OCI-LY7 (cell line): ENCODE measurements at regions not wholly inside any gene's neighbourhood (a gene's known extent, or its start where the extent isn't known, plus 50 kb on each side); places are given as distances from the start of the nearest gene placed in this dataset.

ENCODE experiments used
- BruUV-seq: library from RNA; stranded (reverse); fragments of 400-500 nt; replicated peaks from 2 replicates; lab custom pipeline; 2021; lab: Mats Ljungman, UMichigan
- CTCF ChIA-PET: fragments of 300-600 bp; sonication (Branson Sonifier 250); formaldehyde crosslinking; loops from one replicate; lab custom pipeline; 2022; ENCODE audit warnings: antibody characterized with exemption; ENCODE audit not compliant: unreplicated experiment; lab: Charles Lee
- POLR2A ChIA-PET: fragments of 300-600 bp; sonication (Branson Sonifier 250); formaldehyde crosslinking; loops from one replicate; lab custom pipeline; 2022; ENCODE audit warnings: antibody characterized with exemption; lab: Charles Lee
- DNase-seq: peaks from one replicate; pipeline ENCODE4 v3.0.0-alpha.2; 2015; ENCODE audit warnings: low spot score
- H2AFZ ChIP-seq: fragments of 200-600 bp; sonication (generic), shearing (Covaris generic); 2 replicates; pipeline ENCODE4 v1.6.1; 2014; ENCODE audit warnings: mild to moderate bottlenecking, antibody characterized with exemption, low read length, moderate library complexity
- H3K27ac ChIP-seq: fragments of 200-600 bp; sonication (generic); 2 replicates; pipeline ENCODE4 v1.5.1; 2014; ENCODE audit warnings: mixed run types, low read depth, mild to moderate bottlenecking, moderate library complexity, low read length, inconsistent platforms; ENCODE audit not compliant: poor library complexity, severe bottlenecking
- H3K36me3 ChIP-seq: fragments of 200-600 bp; sonication (generic); 2 replicates; pipeline ENCODE4 v1.6.1; 2014; ENCODE audit warnings: mild to moderate bottlenecking, antibody characterized with exemption, low read length, moderate library complexity, mixed read lengths; ENCODE audit not compliant: insufficient read depth
- H3K4me1 ChIP-seq: fragments of 200-600 bp; sonication (generic); 2 replicates; pipeline ENCODE4 v1.5.1; 2014; ENCODE audit warnings: mild to moderate bottlenecking, low read length; ENCODE audit not compliant: insufficient read depth, poor library complexity, severe bottlenecking
- H3K4me2 ChIP-seq: fragments of 200-600 bp; sonication (generic); 2 replicates; pipeline ENCODE4 v1.6.1; 2014; ENCODE audit warnings: mild to moderate bottlenecking, low read length
- H3K4me3 ChIP-seq: fragments of 200-600 bp; sonication (generic); 2 replicates; pipeline ENCODE4 v1.5.1; 2014; ENCODE audit warnings: mild to moderate bottlenecking, low read depth, low read length; ENCODE audit not compliant: poor library complexity, severe bottlenecking
- H3K79me2 ChIP-seq: fragments of 200-600 bp; sonication (generic); 2 replicates; pipeline ENCODE4 v1.6.1; 2016; ENCODE audit warnings: low read depth, mild to moderate bottlenecking, low read length, moderate library complexity, mixed read lengths; ENCODE audit not compliant: insufficient read depth
- H3K9me2 ChIP-seq: fragments of 200-600 bp; sonication (generic); 2 replicates; pipeline ENCODE4 v1.6.1; 2016; ENCODE audit warnings: mild to moderate bottlenecking, low read length, mixed read lengths; ENCODE audit not compliant: insufficient read depth
- H3K9me3 ChIP-seq: fragments of 200-600 bp; sonication (generic); 2 replicates; pipeline ENCODE4 v1.6.1; 2014; ENCODE audit warnings: mild to moderate bottlenecking, mixed run types, low read length, mixed read lengths
- H4K20me1 ChIP-seq: fragments of 200-600 bp; sonication (generic); 2 replicates; pipeline ENCODE4 v1.6.1; 2014; ENCODE audit warnings: mild to moderate bottlenecking, antibody characterized with exemption, low read length, moderate library complexity, mixed read lengths; ENCODE audit not compliant: insufficient read depth
- EZH2phosphoT487 ChIP-seq: fragments of 200-600 bp; sonication (generic); IDR thresholded peaks from 2 replicates; pipeline ENCODE4 v1.6.1; 2018; ENCODE audit warnings: low read depth, borderline replicate concordance, mild to moderate bottlenecking, mixed run types, antibody characterized with exemption, low read length, moderate library complexity, mixed read lengths
- intact Hi-C: fragments of 100-400 bp; cut with micrococcal nuclease; formaldehyde crosslinking; loops from one replicate; pipeline ENCODE4 v1.10.0; 2022; ENCODE audit not compliant: unreplicated experiment
- TF ChIP-seq, protein P1 (sequence below): fragments of 200-600 bp; sonication (generic); conservative IDR thresholded peaks from 2 replicates; pipeline ENCODE4 v1.5.1; 2014; ENCODE audit warnings: mild to moderate bottlenecking, antibody characterized with exemption, low read length, moderate library complexity, mixed read lengths

GRCh38 chr21:27819299-27819698, 852.4 kb upstream of the ADAMTS5 start:
- CTCF ChIA-PET: no interaction called here

GRCh38 chr21:27818847-27819246, 852.0 kb upstream of the ADAMTS5 start:
- DNase-seq: no peak
- no peak overlapping the region for H3K27ac ChIP-seq
- H3K4me2 ChIP-seq: no peak overlapping the region
- intact Hi-C loops: no loop called here
- no peak overlapping the region for H3K4me3 ChIP-seq
- no peak overlapping the region for H2AFZ ChIP-seq
- ChIA-PET POLR2A (no interaction called here), CTCF (no interaction called here)
- no peaks in the 10 kb centered on the region for H3K36me3 ChIP-seq
- H3K9me3 ChIP-seq: no peaks in the 10 kb centered on the region
- no TSS peak for BruUV-seq
- no peaks in the 10 kb centered on the region for H4K20me1 ChIP-seq
- no peaks in the 10 kb centered on the region for H3K4me1 ChIP-seq
- H3K9me2 ChIP-seq: no peaks in the 10 kb centered on the region
- TF ChIP-seq, protein P1, sequence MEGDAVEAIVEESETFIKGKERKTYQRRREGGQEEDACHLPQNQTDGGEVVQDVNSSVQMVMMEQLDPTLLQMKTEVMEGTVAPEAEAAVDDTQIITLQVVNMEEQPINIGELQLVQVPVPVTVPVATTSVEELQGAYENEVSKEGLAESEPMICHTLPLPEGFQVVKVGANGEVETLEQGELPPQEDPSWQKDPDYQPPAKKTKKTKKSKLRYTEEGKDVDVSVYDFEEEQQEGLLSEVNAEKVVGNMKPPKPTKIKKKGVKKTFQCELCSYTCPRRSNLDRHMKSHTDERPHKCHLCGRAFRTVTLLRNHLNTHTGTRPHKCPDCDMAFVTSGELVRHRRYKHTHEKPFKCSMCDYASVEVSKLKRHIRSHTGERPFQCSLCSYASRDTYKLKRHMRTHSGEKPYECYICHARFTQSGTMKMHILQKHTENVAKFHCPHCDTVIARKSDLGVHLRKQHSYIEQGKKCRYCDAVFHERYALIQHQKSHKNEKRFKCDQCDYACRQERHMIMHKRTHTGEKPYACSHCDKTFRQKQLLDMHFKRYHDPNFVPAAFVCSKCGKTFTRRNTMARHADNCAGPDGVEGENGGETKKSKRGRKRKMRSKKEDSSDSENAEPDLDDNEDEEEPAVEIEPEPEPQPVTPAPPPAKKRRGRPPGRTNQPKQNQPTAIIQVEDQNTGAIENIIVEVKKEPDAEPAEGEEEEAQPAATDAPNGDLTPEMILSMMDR: no peak
- no peak for TF ChIP-seq EZH2phosphoT487
- H3K79me2 ChIP-seq: no peaks in the 10 kb centered on the region

More at GRCh38 chr21:27819299-27819698, 852.4 kb upstream of the ADAMTS5 start:
- Histone ChIP-seq H3K9me2 (no peaks in the 10 kb centered on the region), H3K79me2 (no peaks in the 10 kb centered on the region), H2AFZ (no peak overlapping the region), H3K4me3 (no peak overlapping the region), H4K20me1 (no peaks in the 10 kb centered on the region), H3K9me3 (no peaks in the 10 kb centered on the region), H3K4me2 (no peak overlapping the region), H3K36me3 (no peaks in the 10 kb centered on the region), H3K4me1 (no peaks in the 10 kb centered on the region), H3K27ac (no peak overlapping the region)
- intact Hi-C loops: no loop called here
- no peak for DNase-seq
- POLR2A ChIA-PET: no interaction called here
- no TSS peak for BruUV-seq
- TF ChIP-seq, protein P1: no peak
- no peak for TF ChIP-seq EZH2phosphoT487

GRCh38 chr21:27817902-27818623, 851.2 kb upstream of the ADAMTS5 start:
- CTCF ChIA-PET: no interaction called here
- POLR2A ChIA-PET: interaction anchor here (0.7 to 0.8 kb wide), 2 partner anchors 10 to 648 kb away, joined by 3 to 4 read pairs; no protein-coding TSS in a partner anchor
- Histone ChIP-seq H3K27ac (no peak overlapping the region), H3K9me2 (no peaks in the 10 kb centered on the region), H3K4me3 (no peak overlapping the region), H3K36me3 (no peaks in the 10 kb centered on the region), H2AFZ (no peak overlapping the region), H4K20me1 (no peaks in the 10 kb centered on the region), H3K4me2 (no peak overlapping the region), H3K79me2 (no peaks in the 10 kb centered on the region), H3K4me1 (no peaks in the 10 kb centered on the region), H3K9me3 (no peaks in the 10 kb centered on the region)
- BruUV-seq: no TSS peak
- no peak for DNase-seq
- no peak for TF ChIP-seq EZH2phosphoT487
- TF ChIP-seq, protein P1: no peak
- intact Hi-C loops: no loop called here
